WTC11 (cell line): ENCODE measurements at regions not wholly inside any gene's neighbourhood (a gene's known extent, or its start where the extent isn't known, plus 50 kb on each side); places are given as distances from the start of the nearest gene placed in this dataset.

Source experiments
- ATAC-seq: fragments of 200-7000 bp; cut with Tn5 transposase; 2 replicates; pipeline ENCODE4 v1.10.0; 2021; ENCODE audit warnings: mild to moderate bottlenecking, moderate library complexity
- CTCF ChIA-PET: fragments of 300-600 bp; sonication (Branson Sonifier 250); formaldehyde crosslinking; loops from one replicate; lab custom pipeline; 2021; ENCODE audit warnings: antibody characterized with exemption; lab: Charles Lee
- POLR2A ChIA-PET: fragments of 350-600 bp; sonication (Branson Sonifier 250); formaldehyde crosslinking; loops from one replicate; lab custom pipeline; 2021; ENCODE audit warnings: antibody characterized with exemption; lab: Charles Lee
- DNase-seq: peaks from one replicate; pipeline ENCODE4 v3.0.0; 2021; ENCODE audit warnings: low spot score
- H3K27ac Mint-ChIP-seq: 2 replicates; pipeline ENCODE4 v1.8.0; 2021; ENCODE audit warnings: mixed read lengths
- H3K27me3 Mint-ChIP-seq: 2 replicates; pipeline ENCODE4 v1.8.0; 2021; ENCODE audit warnings: low read depth, mild to moderate bottlenecking, moderate library complexity, mixed read lengths
- H3K36me3 Mint-ChIP-seq: 2 replicates; pipeline ENCODE4 v1.8.0; 2021; ENCODE audit warnings: mixed read lengths
- H3K4me1 Mint-ChIP-seq: 2 replicates; pipeline ENCODE4 v1.8.0; 2022; ENCODE audit warnings: mixed read lengths
- H3K4me3 Mint-ChIP-seq: 2 replicates; pipeline ENCODE4 v1.8.0; 2021; ENCODE audit warnings: mild to moderate bottlenecking, moderate library complexity, mixed read lengths
- H3K9me3 Mint-ChIP-seq: 2 replicates; pipeline ENCODE4 v1.8.0; 2021; ENCODE audit warnings: mixed read lengths
- ATF3 ChIP-seq: sonication (generic); formaldehyde crosslinking; conservative IDR thresholded peaks from 2 replicates; pipeline ENCODE4 v1.8.1; 2022; ENCODE audit warnings: mild to moderate bottlenecking, missing genetic modification reagents
- CBFB ChIP-seq: sonication (generic); formaldehyde crosslinking; IDR thresholded peaks from 2 replicates; pipeline ENCODE4 v1.8.1; 2022; ENCODE audit warnings: mild to moderate bottlenecking, low read depth, missing genetic modification reagents
- EMX1 ChIP-seq: fragments of 250-450 bp; sonication (Bioruptor Pico); IDR thresholded peaks from 2 replicates; pipeline ENCODE4 v1.8.0; 2021; ENCODE audit warnings: mild to moderate bottlenecking
- ETV6 ChIP-seq: sonication (generic); formaldehyde crosslinking; IDR thresholded peaks from 2 replicates; pipeline ENCODE4 v1.8.1; 2022; ENCODE audit warnings: mild to moderate bottlenecking, missing genetic modification reagents
- MXD4 ChIP-seq: fragments of 250-450 bp; sonication (Bioruptor Pico); IDR thresholded peaks from 2 replicates; pipeline ENCODE4 v1.8.0; 2021; ENCODE audit warnings: mild to moderate bottlenecking, moderate library complexity, borderline replicate concordance
- MYBL2 ChIP-seq: sonication (generic); formaldehyde crosslinking; IDR thresholded peaks from 2 replicates; pipeline ENCODE4 v1.8.1; 2023; ENCODE audit warnings: mild to moderate bottlenecking, moderate library complexity, missing genetic modification reagents
- NR1H2 ChIP-seq: sonication (generic); formaldehyde crosslinking; IDR thresholded peaks from 2 replicates; pipeline ENCODE4 v1.9.0; 2021; ENCODE audit warnings: mild to moderate bottlenecking, moderate library complexity, missing genetic modification reagents
- SOX15 ChIP-seq: fragments of 250-450 bp; sonication (Bioruptor Pico); IDR thresholded peaks from 2 replicates; pipeline ENCODE4 v1.9.0; 2021; ENCODE audit warnings: mild to moderate bottlenecking
- SP1 ChIP-seq: sonication (generic); formaldehyde crosslinking; conservative IDR thresholded peaks from 2 replicates; pipeline ENCODE4 v1.8.1; 2022; ENCODE audit warnings: missing genetic modification reagents
- STAT6 ChIP-seq: sonication (generic); formaldehyde crosslinking; conservative IDR thresholded peaks from 2 replicates; pipeline ENCODE4 v1.8.1; 2023; ENCODE audit warnings: mild to moderate bottlenecking, low read depth, missing genetic modification reagents, moderate library complexity
- USF1 ChIP-seq: sonication (generic); formaldehyde crosslinking; IDR thresholded peaks from 2 replicates; pipeline ENCODE4 v1.8.0; 2022; ENCODE audit warnings: mild to moderate bottlenecking, missing genetic modification reagents
- ZBTB43 ChIP-seq: sonication (generic); formaldehyde crosslinking; IDR thresholded peaks from 2 replicates; pipeline ENCODE4 v1.8.1; 2023; ENCODE audit warnings: mild to moderate bottlenecking, missing genetic modification reagents
- ZNF416 ChIP-seq: fragments of 250-450 bp; sonication (Bioruptor Pico); IDR thresholded peaks from 2 replicates; pipeline ENCODE4 v1.9.0; 2021; ENCODE audit warnings: mild to moderate bottlenecking, inconsistent platforms
- ZNF423 ChIP-seq: fragments of 250-450 bp; sonication (Bioruptor Pico); IDR thresholded peaks from 2 replicates; pipeline ENCODE4 v2.1.2; 2022; ENCODE audit warnings: mild to moderate bottlenecking, moderate library complexity
- ZNF671 ChIP-seq: fragments of 250-450 bp; sonication (Bioruptor Pico); IDR thresholded peaks from 2 replicates; pipeline ENCODE4 v1.8.0; 2021; ENCODE audit warnings: mild to moderate bottlenecking
- TF ChIP-seq, protein P1 (sequence below): fragments of 250-450 bp; sonication (Bioruptor Pico); IDR thresholded peaks from 2 replicates; pipeline ENCODE4 v1.9.0; 2021; ENCODE audit warnings: mild to moderate bottlenecking
- TF ChIP-seq, protein P2 (sequence below): sonication (generic); formaldehyde crosslinking; IDR thresholded peaks from 2 replicates; pipeline ENCODE4 v1.8.0; 2022; ENCODE audit warnings: missing genetic modification reagents
- TF ChIP-seq, protein P3 (sequence below): sonication (generic); formaldehyde crosslinking; IDR thresholded peaks from 2 replicates; pipeline ENCODE4 v1.8.1; 2023; ENCODE audit warnings: mild to moderate bottlenecking, moderate library complexity, missing genetic modification reagents
- TF ChIP-seq, protein P4 (sequence below): sonication (generic); formaldehyde crosslinking; IDR thresholded peaks from 2 replicates; pipeline ENCODE4 v1.8.1; 2022; ENCODE audit warnings: low read depth, mild to moderate bottlenecking, moderate library complexity, missing genetic modification reagents, borderline replicate concordance

DNA sequence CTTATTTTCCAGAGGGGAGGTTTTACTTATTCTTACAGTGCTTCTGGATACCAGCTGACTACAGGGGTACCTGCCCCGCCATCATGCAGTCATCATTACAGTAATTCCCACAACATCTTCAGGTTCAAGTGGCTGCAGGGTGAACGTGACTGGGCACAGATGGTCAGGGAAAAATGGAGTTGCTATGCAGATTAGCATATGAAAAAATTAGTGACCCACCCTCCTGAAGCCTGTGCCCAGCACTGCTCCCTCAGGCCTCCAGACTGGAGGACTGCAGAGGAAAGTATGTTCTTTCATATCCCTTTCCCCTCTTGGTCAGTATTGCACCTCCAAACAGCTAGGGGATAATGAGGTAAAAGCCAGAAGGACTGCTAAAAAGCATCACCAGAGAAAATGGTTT, 937.9 kb downstream of the TUSC7 start (continued):
- TF ChIP-seq STAT6 (CRISPR knock-in tag) (no peak), EMX1 (CRISPR knock-in tag) (no peak), NR1H2 (no peak)
- TF ChIP-seq, protein P1, sequence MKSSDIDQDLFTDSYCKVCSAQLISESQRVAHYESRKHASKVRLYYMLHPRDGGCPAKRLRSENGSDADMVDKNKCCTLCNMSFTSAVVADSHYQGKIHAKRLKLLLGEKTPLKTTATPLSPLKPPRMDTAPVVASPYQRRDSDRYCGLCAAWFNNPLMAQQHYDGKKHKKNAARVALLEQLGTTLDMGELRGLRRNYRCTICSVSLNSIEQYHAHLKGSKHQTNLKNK (CRISPR knock-in tag) = no peak

DNA sequence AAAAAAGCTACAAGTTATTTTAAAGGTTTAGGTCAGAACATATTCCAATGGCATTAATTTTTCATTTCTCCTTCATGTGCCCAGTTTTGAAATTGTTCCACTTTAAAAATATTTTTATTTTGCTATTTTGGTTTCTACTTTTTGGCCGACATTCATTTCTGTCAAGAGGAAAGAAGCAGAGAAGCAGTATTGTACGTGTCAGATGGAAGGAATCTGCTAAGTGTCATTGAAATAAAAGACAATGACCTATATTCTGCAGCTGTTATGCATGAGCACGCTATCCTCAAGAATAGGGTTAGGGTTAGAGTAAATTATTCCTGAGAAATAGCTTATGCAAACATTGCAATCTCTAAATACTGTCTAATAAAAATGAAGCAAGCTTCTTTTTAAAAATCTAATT, 941.7 kb downstream of the TUSC7 start:
- no peak for DNase-seq
- Mint-ChIP-seq H3K27ac (no peak overlapping the region), H3K9me3 (no peaks in the 10 kb centered on the region), H3K4me3 (no peak overlapping the region), H3K27me3 (no peaks in the 10 kb centered on the region), H3K4me1 (peaks cover 5% of the 10 kb centered on the region), H3K36me3 (no peaks in the 10 kb centered on the region)
- POLR2A ChIA-PET = no interaction called here
- CTCF ChIA-PET = no interaction called here
- ATAC-seq = no peak
- TF ChIP-seq ZNF423 (CRISPR knock-in tag) = no peak
- TF ChIP-seq ZBTB43 (CRISPR knock-in tag) = no peak
- TF ChIP-seq ETV6 (CRISPR knock-in tag) = no peak
- no peak for TF ChIP-seq USF1 (CRISPR knock-in tag)
- no peak for TF ChIP-seq SP1 (CRISPR knock-in tag)
- TF ChIP-seq, protein P2, sequence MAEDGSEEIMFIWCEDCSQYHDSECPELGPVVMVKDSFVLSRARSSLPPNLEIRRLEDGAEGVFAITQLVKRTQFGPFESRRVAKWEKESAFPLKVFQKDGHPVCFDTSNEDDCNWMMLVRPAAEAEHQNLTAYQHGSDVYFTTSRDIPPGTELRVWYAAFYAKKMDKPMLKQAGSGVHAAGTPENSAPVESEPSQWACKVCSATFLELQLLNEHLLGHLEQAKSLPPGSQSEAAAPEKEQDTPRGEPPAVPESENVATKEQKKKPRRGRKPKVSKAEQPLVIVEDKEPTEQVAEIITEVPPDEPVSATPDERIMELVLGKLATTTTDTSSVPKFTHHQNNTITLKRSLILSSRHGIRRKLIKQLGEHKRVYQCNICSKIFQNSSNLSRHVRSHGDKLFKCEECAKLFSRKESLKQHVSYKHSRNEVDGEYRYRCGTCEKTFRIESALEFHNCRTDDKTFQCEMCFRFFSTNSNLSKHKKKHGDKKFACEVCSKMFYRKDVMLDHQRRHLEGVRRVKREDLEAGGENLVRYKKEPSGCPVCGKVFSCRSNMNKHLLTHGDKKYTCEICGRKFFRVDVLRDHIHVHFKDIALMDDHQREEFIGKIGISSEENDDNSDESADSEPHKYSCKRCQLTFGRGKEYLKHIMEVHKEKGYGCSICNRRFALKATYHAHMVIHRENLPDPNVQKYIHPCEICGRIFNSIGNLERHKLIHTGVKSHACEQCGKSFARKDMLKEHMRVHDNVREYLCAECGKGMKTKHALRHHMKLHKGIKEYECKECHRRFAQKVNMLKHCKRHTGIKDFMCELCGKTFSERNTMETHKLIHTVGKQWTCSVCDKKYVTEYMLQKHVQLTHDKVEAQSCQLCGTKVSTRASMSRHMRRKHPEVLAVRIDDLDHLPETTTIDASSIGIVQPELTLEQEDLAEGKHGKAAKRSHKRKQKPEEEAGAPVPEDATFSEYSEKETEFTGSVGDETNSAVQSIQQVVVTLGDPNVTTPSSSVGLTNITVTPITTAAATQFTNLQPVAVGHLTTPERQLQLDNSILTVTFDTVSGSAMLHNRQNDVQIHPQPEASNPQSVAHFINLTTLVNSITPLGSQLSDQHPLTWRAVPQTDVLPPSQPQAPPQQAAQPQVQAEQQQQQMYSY = no peak
- TF ChIP-seq ATF3 (CRISPR knock-in tag) = no peak
- no peak for TF ChIP-seq SOX15 (CRISPR knock-in tag)
- no peak for TF ChIP-seq MYBL2
- no peak for TF ChIP-seq ZNF671 (CRISPR knock-in tag)
- no peak for TF ChIP-seq ZNF416 (CRISPR knock-in tag)
- TF ChIP-seq, protein P3, sequence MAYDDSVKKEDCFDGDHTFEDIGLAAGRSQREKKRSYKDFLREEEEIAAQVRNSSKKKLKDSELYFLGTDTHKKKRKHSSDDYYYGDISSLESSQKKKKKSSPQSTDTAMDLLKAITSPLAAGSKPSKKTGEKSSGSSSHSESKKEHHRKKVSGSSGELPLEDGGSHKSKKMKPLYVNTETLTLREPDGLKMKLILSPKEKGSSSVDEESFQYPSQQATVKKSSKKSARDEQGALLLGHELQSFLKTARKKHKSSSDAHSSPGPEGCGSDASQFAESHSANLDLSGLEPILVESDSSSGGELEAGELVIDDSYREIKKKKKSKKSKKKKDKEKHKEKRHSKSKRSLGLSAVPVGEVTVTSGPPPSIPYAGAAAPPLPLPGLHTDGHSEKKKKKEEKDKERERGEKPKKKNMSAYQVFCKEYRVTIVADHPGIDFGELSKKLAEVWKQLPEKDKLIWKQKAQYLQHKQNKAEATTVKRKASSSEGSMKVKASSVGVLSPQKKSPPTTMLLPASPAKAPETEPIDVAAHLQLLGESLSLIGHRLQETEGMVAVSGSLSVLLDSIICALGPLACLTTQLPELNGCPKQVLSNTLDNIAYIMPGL = no peak
- no peak for TF ChIP-seq CBFB (CRISPR knock-in tag)
- TF ChIP-seq, protein P4, sequence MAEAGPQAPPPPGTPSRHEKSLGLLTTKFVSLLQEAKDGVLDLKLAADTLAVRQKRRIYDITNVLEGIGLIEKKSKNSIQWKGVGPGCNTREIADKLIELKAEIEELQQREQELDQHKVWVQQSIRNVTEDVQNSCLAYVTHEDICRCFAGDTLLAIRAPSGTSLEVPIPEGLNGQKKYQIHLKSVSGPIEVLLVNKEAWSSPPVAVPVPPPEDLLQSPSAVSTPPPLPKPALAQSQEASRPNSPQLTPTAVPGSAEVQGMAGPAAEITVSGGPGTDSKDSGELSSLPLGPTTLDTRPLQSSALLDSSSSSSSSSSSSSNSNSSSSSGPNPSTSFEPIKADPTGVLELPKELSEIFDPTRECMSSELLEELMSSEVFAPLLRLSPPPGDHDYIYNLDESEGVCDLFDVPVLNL (CRISPR knock-in tag) = no peak
- TF ChIP-seq MXD4 = no peak
